OCI-LY7 (cell line): ENCODE measurements at regions not wholly inside any gene's neighbourhood (a gene's known extent, or its start where the extent isn't known, plus 50 kb on each side); places are given as distances from the start of the nearest gene placed in this dataset.

Source experiments
- BruUV-seq: library from RNA; stranded (reverse); fragments of 400-500 nt; replicated peaks from 2 replicates; lab custom pipeline; 2021; lab: Mats Ljungman, UMichigan
- CTCF ChIA-PET: fragments of 300-600 bp; sonication (Branson Sonifier 250); formaldehyde crosslinking; loops from one replicate; lab custom pipeline; 2022; ENCODE audit warnings: antibody characterized with exemption; ENCODE audit not compliant: unreplicated experiment; lab: Charles Lee
- POLR2A ChIA-PET: fragments of 300-600 bp; sonication (Branson Sonifier 250); formaldehyde crosslinking; loops from one replicate; lab custom pipeline; 2022; ENCODE audit warnings: antibody characterized with exemption; lab: Charles Lee
- DNase-seq: peaks from one replicate; pipeline ENCODE4 v3.0.0-alpha.2; 2015; ENCODE audit warnings: low spot score
- H2AFZ ChIP-seq: fragments of 200-600 bp; sonication (generic), shearing (Covaris generic); 2 replicates; pipeline ENCODE4 v1.6.1; 2014; ENCODE audit warnings: mild to moderate bottlenecking, antibody characterized with exemption, low read length, moderate library complexity
- H3K27ac ChIP-seq: fragments of 200-600 bp; sonication (generic); 2 replicates; pipeline ENCODE4 v1.5.1; 2014; ENCODE audit warnings: mixed run types, low read depth, mild to moderate bottlenecking, moderate library complexity, low read length, inconsistent platforms; ENCODE audit not compliant: poor library complexity, severe bottlenecking
- H3K36me3 ChIP-seq: fragments of 200-600 bp; sonication (generic); 2 replicates; pipeline ENCODE4 v1.6.1; 2014; ENCODE audit warnings: mild to moderate bottlenecking, antibody characterized with exemption, low read length, moderate library complexity, mixed read lengths; ENCODE audit not compliant: insufficient read depth
- H3K4me1 ChIP-seq: fragments of 200-600 bp; sonication (generic); 2 replicates; pipeline ENCODE4 v1.5.1; 2014; ENCODE audit warnings: mild to moderate bottlenecking, low read length; ENCODE audit not compliant: insufficient read depth, poor library complexity, severe bottlenecking
- H3K4me2 ChIP-seq: fragments of 200-600 bp; sonication (generic); 2 replicates; pipeline ENCODE4 v1.6.1; 2014; ENCODE audit warnings: mild to moderate bottlenecking, low read length
- H3K4me3 ChIP-seq: fragments of 200-600 bp; sonication (generic); 2 replicates; pipeline ENCODE4 v1.5.1; 2014; ENCODE audit warnings: mild to moderate bottlenecking, low read depth, low read length; ENCODE audit not compliant: poor library complexity, severe bottlenecking
- H3K79me2 ChIP-seq: fragments of 200-600 bp; sonication (generic); 2 replicates; pipeline ENCODE4 v1.6.1; 2016; ENCODE audit warnings: low read depth, mild to moderate bottlenecking, low read length, moderate library complexity, mixed read lengths; ENCODE audit not compliant: insufficient read depth
- H3K9me2 ChIP-seq: fragments of 200-600 bp; sonication (generic); 2 replicates; pipeline ENCODE4 v1.6.1; 2016; ENCODE audit warnings: mild to moderate bottlenecking, low read length, mixed read lengths; ENCODE audit not compliant: insufficient read depth
- H3K9me3 ChIP-seq: fragments of 200-600 bp; sonication (generic); 2 replicates; pipeline ENCODE4 v1.6.1; 2014; ENCODE audit warnings: mild to moderate bottlenecking, mixed run types, low read length, mixed read lengths
- H4K20me1 ChIP-seq: fragments of 200-600 bp; sonication (generic); 2 replicates; pipeline ENCODE4 v1.6.1; 2014; ENCODE audit warnings: mild to moderate bottlenecking, antibody characterized with exemption, low read length, moderate library complexity, mixed read lengths; ENCODE audit not compliant: insufficient read depth
- EZH2phosphoT487 ChIP-seq: fragments of 200-600 bp; sonication (generic); IDR thresholded peaks from 2 replicates; pipeline ENCODE4 v1.6.1; 2018; ENCODE audit warnings: low read depth, borderline replicate concordance, mild to moderate bottlenecking, mixed run types, antibody characterized with exemption, low read length, moderate library complexity, mixed read lengths
- intact Hi-C: fragments of 100-400 bp; cut with micrococcal nuclease; formaldehyde crosslinking; loops from one replicate; pipeline ENCODE4 v1.10.0; 2022; ENCODE audit not compliant: unreplicated experiment
- TF ChIP-seq, protein P1 (sequence below): fragments of 200-600 bp; sonication (generic); conservative IDR thresholded peaks from 2 replicates; pipeline ENCODE4 v1.5.1; 2014; ENCODE audit warnings: mild to moderate bottlenecking, antibody characterized with exemption, low read length, moderate library complexity, mixed read lengths

- ChIA-PET CTCF (interaction anchor here (0.7 kb wide), 1 partner anchor 1662 kb away, joined by 3 read pairs; no protein-coding TSS in a partner anchor), POLR2A (interaction anchor here (0.6 to 0.7 kb wide), 2 partner anchors 147 to 351 kb away, joined by 3 read pairs; no protein-coding TSS in a partner anchor)
- BruUV-seq: no TSS peak
- H4K20me1 ChIP-seq: no peaks in the 10 kb centered on the region
- intact Hi-C loops: no loop called here
- no peaks in the 10 kb centered on the region for H3K9me2 ChIP-seq
- H3K36me3 ChIP-seq: no peaks in the 10 kb centered on the region
- H3K27ac ChIP-seq: no peak overlapping the region
- DNase-seq: no peak
- H3K4me2 ChIP-seq: no peak overlapping the region
- no peak overlapping the region for H2AFZ ChIP-seq
- no peaks in the 10 kb centered on the region for H3K9me3 ChIP-seq
- H3K79me2 ChIP-seq: no peaks in the 10 kb centered on the region
- H3K4me3 ChIP-seq: no peak overlapping the region
- no peaks in the 10 kb centered on the region for H3K4me1 ChIP-seq
- TF ChIP-seq, protein P1, sequence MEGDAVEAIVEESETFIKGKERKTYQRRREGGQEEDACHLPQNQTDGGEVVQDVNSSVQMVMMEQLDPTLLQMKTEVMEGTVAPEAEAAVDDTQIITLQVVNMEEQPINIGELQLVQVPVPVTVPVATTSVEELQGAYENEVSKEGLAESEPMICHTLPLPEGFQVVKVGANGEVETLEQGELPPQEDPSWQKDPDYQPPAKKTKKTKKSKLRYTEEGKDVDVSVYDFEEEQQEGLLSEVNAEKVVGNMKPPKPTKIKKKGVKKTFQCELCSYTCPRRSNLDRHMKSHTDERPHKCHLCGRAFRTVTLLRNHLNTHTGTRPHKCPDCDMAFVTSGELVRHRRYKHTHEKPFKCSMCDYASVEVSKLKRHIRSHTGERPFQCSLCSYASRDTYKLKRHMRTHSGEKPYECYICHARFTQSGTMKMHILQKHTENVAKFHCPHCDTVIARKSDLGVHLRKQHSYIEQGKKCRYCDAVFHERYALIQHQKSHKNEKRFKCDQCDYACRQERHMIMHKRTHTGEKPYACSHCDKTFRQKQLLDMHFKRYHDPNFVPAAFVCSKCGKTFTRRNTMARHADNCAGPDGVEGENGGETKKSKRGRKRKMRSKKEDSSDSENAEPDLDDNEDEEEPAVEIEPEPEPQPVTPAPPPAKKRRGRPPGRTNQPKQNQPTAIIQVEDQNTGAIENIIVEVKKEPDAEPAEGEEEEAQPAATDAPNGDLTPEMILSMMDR: no peak
- no peak for TF ChIP-seq EZH2phosphoT487
Observed at GRCh38 chr13:99905814-99906213, 65.8 kb downstream of the ZIC5 start.

DNA sequence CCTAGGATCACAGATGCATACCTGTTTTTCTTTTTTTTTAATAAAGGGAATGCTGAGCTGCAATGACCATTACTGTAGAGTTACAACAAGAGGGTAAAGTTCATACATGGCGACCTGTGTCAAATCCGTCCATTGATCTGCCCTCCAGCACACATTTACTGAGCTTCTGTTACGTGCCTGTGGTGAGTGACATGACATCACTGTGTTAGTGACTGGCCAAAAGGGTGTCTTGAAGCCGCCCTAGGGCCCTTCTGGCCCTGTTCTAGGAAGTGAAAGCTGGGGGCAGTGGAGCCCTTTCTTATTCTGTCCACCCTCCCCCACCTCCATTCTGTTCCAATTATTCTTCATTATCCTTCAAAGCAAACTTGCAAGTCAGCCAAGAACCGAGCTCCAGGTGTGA lies 66.3 kb downstream of the ZIC5 start:
- no peaks in the 10 kb centered on the region for H3K9me2 ChIP-seq
- TF ChIP-seq, protein P1: no peak
- no peak for TF ChIP-seq EZH2phosphoT487
- no peak overlapping the region for H3K27ac ChIP-seq
- CTCF ChIA-PET: no interaction called here
- POLR2A ChIA-PET: interaction anchor here (0.7 kb wide), 3 partner anchors 147 to 612 kb away, joined by 3 to 6 read pairs (median 3); no protein-coding TSS in a partner anchor
- BruUV-seq: no TSS peak
- no peaks in the 10 kb centered on the region for H3K9me3 ChIP-seq
- intact Hi-C loops: no loop called here
- H2AFZ ChIP-seq: no peak overlapping the region
- no peaks in the 10 kb centered on the region for H4K20me1 ChIP-seq
- H3K79me2 ChIP-seq: no peaks in the 10 kb centered on the region
- no peaks in the 10 kb centered on the region for H3K36me3 ChIP-seq
- H3K4me2 ChIP-seq: no peak overlapping the region
- no peaks in the 10 kb centered on the region for H3K4me1 ChIP-seq
- no peak overlapping the region for H3K4me3 ChIP-seq
- no peak for DNase-seq

DNA sequence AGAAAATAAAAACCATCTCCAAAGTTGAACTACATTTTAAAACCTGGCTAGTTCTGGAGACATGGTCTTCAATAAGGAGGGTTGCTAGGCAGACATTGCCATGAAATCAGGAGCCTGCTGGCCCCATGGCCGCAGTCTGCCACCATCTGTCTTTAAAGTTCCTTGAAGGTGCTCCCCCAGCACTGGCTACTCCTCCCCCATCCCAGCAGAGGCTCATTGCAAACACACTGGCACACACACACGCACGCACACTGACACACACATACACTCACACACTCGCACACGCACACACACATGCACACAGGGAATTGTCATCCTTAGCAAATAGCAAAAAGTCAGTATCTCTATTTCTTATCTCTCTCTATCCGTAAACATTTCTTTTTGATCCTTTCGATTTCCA lies 68.4 kb downstream of the ZIC5 start:
- Histone ChIP-seq H2AFZ (no peak overlapping the region), H3K4me2 (no peak overlapping the region), H3K27ac (no peak overlapping the region), H3K79me2 (no peaks in the 10 kb centered on the region), H4K20me1 (no peaks in the 10 kb centered on the region), H3K36me3 (no peaks in the 10 kb centered on the region), H3K4me1 (no peaks in the 10 kb centered on the region), H3K9me2 (no peaks in the 10 kb centered on the region), H3K9me3 (no peaks in the 10 kb centered on the region), H3K4me3 (no peak overlapping the region)
- ChIA-PET CTCF (no interaction called here), POLR2A (no interaction called here)
- TF ChIP-seq, protein P1: no peak
- TF ChIP-seq EZH2phosphoT487: no peak
- BruUV-seq: no TSS peak
- no peak for DNase-seq
- intact Hi-C loops: no loop called here
